ENCODE measurements at regions not wholly inside any gene's neighbourhood (a gene's known extent, or its start where the extent isn't known, plus 50 kb on each side); places are given as distances from the start of the nearest gene placed in this dataset.
"Not testable (repeated sequence)": the region's sequence is repeated elsewhere in the genome, so short reads cannot be mapped to it uniquely, and the experiment has no call there.

DNA sequence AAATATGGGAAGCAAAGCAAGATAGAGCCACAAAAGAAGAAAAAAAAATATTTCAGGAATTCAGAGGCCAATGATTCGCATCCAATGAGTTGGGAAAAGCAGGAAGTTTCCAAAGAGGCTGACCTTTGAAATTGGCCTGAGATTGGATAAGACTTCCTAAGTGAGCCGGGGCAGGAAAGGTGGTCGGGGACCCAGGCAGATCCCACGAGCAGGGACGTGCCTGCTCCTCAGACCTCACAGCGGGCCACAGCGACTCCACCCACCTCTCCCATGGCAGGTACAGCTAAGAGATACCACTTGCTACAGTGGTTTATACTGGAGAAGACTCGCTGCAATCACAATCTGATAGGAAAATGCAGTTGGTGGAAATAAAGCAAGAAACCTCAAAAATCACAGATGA lies 102.8 kb upstream of the SALL3 start:
- no peak for TF ChIP-seq POLR2A (IDR thresholded peaks at IDR 0.05)
- TF ChIP-seq, protein P1, sequence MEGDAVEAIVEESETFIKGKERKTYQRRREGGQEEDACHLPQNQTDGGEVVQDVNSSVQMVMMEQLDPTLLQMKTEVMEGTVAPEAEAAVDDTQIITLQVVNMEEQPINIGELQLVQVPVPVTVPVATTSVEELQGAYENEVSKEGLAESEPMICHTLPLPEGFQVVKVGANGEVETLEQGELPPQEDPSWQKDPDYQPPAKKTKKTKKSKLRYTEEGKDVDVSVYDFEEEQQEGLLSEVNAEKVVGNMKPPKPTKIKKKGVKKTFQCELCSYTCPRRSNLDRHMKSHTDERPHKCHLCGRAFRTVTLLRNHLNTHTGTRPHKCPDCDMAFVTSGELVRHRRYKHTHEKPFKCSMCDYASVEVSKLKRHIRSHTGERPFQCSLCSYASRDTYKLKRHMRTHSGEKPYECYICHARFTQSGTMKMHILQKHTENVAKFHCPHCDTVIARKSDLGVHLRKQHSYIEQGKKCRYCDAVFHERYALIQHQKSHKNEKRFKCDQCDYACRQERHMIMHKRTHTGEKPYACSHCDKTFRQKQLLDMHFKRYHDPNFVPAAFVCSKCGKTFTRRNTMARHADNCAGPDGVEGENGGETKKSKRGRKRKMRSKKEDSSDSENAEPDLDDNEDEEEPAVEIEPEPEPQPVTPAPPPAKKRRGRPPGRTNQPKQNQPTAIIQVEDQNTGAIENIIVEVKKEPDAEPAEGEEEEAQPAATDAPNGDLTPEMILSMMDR (IDR thresholded peaks at IDR 0.05) = no peak
- Histone ChIP-seq H3K9me3 (no peaks in the 10 kb centered on the region), H3K4me3 (no peak overlapping the region), H3K27me3 (no peaks in the 10 kb centered on the region), H3K27ac (no peak overlapping the region), H3K36me3 (no peaks in the 10 kb centered on the region), H3K4me1 (no peaks in the 10 kb centered on the region)
- no peak for DNase-seq

DNA sequence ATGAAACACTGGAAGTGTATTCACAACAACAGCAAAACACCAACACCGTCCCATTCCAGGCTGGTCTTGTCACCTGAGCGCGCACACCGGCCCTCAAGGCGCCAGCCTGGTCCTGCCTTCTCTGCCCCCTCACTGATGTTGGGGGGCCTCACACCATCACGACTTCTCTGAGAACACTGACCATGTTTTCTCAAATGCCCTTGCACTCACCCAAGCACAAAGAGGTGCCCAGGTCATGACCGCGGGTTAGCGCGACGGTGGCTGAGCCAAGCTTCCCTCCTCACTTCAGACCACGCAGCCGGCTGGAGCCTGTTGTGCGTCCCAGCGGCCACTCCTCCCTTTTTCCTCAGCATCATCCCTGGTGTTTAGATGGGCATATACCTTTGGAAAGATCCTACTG lies 101.3 kb upstream of the SALL3 start:
- no peak for DNase-seq
- no peak for TF ChIP-seq POLR2A (IDR thresholded peaks at IDR 0.05)
- TF ChIP-seq, protein P1 (IDR thresholded peaks at IDR 0.05) = no peak
- H3K27me3 ChIP-seq = no peaks in the 10 kb centered on the region
- no peaks in the 10 kb centered on the region for H3K36me3 ChIP-seq
- H3K4me3 ChIP-seq = no peak overlapping the region
- H3K9me3 ChIP-seq = no peaks in the 10 kb centered on the region
- H3K4me1 ChIP-seq = no peaks in the 10 kb centered on the region
- no peak overlapping the region for H3K27ac ChIP-seq

DNA sequence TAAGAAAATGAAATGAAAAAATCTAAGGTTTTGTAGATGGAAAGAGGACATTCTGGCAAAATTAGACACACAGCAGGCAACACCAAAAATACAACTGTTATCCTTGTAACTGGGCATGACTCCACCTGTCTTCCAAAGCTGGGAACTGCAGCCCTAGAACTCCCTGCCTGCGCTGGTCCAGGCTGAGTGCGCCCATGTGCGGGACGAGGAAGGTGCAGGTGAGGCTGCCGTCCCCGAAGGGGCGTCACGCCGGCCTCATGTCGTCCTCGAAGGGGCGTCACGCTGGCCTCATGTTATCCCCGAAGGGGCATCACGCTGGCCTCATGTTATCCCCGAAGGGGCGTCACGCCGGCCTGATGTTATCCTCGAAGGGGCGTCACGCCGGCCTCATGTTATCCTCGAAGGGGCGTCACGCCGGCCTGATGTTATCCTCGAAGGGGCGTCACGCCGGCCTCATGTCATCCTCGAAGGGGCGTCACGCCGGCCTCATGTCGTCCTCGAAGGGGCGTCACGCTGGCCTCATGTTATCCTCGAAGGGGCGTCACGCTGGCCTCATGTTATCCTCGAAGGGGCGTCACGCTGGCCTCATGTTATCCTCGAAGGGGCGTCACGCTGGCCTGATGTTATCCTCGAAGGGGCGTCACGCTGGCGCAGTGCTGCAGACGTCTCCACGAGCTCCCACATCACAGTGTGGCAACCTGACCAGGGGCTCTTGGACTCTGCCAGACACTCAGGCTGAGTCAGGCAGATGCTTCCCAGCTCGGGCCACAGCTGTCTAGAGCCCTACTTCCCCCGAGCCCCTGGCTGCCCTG lies 100.3 kb upstream of the SALL3 start:
- H3K9me3 ChIP-seq, H3K4me1 ChIP-seq, DNase-seq, H3K27me3 ChIP-seq, H3K27ac ChIP-seq, H3K36me3 ChIP-seq, H3K4me3 ChIP-seq: not testable (repeated sequence)
- TF ChIP-seq, protein P1 (IDR thresholded peaks at IDR 0.05) = peak in 3 of 6 experiments; percentile 13 to 32 (median 30)

DNA sequence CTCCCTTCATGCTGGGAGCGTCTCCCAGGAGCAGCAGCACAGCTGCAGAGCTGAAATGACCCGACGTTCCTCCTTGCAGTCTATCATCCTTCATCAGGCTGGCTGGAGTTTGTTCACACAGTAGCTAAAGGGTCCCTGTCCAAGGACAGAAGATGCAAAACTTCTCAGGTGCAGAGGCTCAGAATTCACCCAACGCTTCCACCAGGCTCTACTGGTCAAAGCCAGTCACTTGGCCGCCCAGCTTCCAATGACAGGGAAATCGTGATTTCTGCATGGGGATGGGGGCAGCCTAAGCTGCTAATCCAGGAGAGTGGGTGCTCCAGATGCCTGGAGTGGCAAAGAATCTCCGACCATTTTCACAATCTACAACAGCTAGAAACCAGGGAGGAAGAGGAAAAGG lies 97.0 kb upstream of the SALL3 start:
- Histone ChIP-seq H3K4me3 (no peak overlapping the region), H3K4me1 (no peaks in the 10 kb centered on the region), H3K27me3 (no peaks in the 10 kb centered on the region), H3K36me3 (no peaks in the 10 kb centered on the region), H3K9me3 (peaks cover 0 to 5% (median 1%) of the 10 kb centered on the region in 4 donors), H3K27ac (no peak overlapping the region)
- no peak for TF ChIP-seq POLR2A (IDR thresholded peaks at IDR 0.05)
- TF ChIP-seq, protein P1 (IDR thresholded peaks at IDR 0.05) = no peak
- no peak for DNase-seq

DNA sequence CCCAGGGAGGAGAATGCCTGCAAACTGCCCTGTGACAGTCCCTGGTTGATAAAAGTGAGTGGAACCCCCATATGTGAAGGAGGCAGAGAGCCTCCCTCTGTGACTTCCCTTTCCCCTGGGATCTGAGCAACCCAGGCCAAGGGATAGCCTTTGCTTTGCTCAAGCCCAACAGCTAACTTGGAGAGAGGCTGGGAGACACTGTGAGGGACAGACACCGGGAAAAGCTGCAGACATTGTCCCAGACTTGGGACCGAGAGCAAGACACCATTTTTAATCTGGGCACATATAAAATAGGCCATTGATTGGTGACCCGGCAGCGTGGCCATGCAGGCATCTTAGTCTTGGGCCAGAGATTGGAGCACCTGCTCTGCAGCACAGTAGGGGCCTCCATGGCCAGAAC lies 96.1 kb upstream of the SALL3 start:
- H3K36me3 ChIP-seq = no peaks in the 10 kb centered on the region
- no peak overlapping the region for H3K27ac ChIP-seq
- TF ChIP-seq POLR2A (IDR thresholded peaks at IDR 0.05) = no peak
- TF ChIP-seq, protein P1 (IDR thresholded peaks at IDR 0.05) = no peak
- H3K27me3 ChIP-seq = no peaks in the 10 kb centered on the region
- H3K9me3 ChIP-seq = peaks cover 0 to 5% (median 1%) of the 10 kb centered on the region in 4 donors
- no peak overlapping the region for H3K4me3 ChIP-seq
- no peaks in the 10 kb centered on the region for H3K4me1 ChIP-seq
- DNase-seq = no peak
